Fibroblast of lung (primary cell): ENCODE measurements at regions not wholly inside any gene's neighbourhood (a gene's known extent, or its start where the extent isn't known, plus 50 kb on each side); places are given as distances from the start of the nearest gene placed in this dataset.

Source experiments
- CTCF ChIP-seq, 2 donors: IDR thresholded peaks in 1 of 2; conservative IDR thresholded peaks in 1 of 2; 1 replicate in 1 of 2; 2 replicates in 1 of 2; pipeline ENCODE4 v1.5.1; 2011 to 2012; ENCODE audit warnings: low read length in 2 of 2, control low read depth in 1 of 2, inconsistent platforms in 1 of 2, low read depth in 1 of 2, mild to moderate bottlenecking in 1 of 2
- EZH2 ChIP-seq: IDR thresholded peaks from 2 replicates; pipeline ENCODE4 v1.5.1; 2012; ENCODE audit warnings: low read length, control low read depth, mild to moderate bottlenecking; ENCODE audit errors: missing control alignments

DNA sequence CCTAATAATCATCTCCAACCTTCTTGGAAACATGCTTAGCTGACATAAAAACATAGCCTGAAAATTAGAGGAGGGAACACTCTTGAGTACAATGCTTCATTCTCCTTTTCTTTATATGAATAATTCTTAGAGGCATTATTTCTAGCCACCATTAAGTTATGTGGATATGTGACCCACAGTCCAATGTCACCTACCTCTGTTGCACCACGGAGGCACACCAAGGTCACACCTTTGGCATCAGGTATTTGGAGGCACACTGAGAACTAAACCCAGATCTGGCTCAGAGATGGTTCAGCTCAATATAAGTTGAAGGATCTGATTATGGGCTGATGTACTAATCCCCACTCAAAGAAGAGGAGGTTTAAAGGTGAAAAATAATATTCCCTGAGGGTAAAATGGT, 385.1 kb downstream of the POM121L12 start:
- TF ChIP-seq CTCF (conservative IDR thresholded peaks at IDR 0.05 in 1 of 2, IDR thresholded peaks at IDR 0.05 in 1 of 2; ENCODE audit: low read depth in 1 of 2, low read length in 2 of 2) (no peak), EZH2 (no peak)
